GM18909 (cell line): ENCODE measurements at regions not wholly inside any gene's neighbourhood (a gene's known extent, or its start where the extent isn't known, plus 50 kb on each side); places are given as distances from the start of the nearest gene placed in this dataset.
"Not testable (repeated sequence)": the region's sequence is repeated elsewhere in the genome, so short reads cannot be mapped to it uniquely, and the experiment has no call there.

Experiments
- ATAC-seq: cut with Tn5 transposase; IDR thresholded peaks from one replicate; pipeline ENCODE4 v1.9.1; 2021; ENCODE audit warnings: mild to moderate bottlenecking; ENCODE audit not compliant: unreplicated experiment, poor library complexity

DNA sequence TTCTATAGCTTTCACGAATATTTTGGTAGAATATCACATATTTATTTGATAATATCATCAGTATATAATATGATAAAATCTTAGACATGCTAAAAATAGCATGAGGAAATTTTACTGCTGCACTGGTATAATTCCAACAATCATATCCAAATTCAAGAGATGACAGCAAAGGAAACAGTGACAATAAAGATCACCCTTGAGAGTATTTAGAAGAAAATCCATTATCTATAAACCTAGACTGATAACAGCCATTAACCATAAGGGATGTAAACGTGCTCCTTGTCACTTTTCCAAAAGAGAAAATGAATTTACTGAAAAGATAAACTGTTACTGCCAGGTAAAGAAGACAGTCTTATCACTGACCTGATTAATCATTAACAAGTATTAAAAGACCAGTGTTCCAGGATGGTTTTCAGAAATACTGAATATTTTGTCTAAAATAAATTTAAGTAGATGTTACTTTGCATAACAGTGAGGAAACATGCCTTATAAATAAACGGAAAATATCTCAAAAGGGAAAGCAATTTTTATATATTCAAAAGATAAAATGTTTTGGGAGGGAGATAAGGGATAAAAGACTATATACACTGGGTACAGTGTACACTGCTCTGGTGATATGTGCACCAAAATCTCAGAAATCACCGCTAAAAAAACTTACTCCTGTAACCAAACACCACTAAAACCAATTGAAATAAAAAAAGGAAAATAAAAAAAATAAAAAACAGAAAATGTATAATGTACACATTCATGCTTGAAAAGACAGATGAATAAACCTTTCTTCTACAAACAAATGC lies 1704.7 kb downstream of the HACE1 start:
- ATAC-seq: no peak

DNA sequence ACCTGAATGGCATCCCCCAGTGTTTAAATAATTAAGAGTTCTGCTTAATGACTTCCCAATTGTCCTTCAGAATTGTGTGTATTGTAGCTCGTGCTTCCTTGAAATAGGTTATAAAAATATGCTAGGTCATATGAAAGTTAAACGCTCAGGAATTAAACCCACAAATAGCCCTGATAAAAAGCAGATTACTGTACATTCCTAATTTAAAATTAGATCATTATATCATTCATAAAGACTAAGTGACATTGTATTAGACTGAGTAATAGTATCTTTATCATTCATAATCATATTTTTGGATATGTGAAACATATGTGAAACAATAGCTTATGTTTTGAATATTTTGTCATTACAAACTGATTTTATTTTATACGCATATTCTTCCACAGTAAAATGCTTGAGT lies 1706.7 kb downstream of the HACE1 start:
- ATAC-seq: no peak

DNA sequence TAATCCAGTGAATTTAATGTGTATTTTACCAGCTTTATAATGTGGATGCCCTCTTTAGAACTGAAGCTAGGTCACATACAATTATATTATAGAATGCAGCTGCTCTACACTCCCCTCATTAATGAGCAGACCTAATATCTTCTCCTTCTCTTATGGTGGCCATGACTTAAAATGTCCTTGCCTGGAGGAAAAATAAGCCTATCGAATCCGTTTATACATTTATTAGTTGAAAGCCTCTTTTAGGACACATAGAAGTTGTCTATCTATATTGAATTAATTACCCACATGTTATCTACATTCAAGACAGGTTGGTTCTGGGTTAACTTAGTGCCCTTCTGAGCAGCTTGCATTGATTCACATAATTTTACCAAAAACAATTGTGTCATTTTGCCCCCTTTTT lies 1716.8 kb downstream of the HACE1 start:
- no peak for ATAC-seq

DNA sequence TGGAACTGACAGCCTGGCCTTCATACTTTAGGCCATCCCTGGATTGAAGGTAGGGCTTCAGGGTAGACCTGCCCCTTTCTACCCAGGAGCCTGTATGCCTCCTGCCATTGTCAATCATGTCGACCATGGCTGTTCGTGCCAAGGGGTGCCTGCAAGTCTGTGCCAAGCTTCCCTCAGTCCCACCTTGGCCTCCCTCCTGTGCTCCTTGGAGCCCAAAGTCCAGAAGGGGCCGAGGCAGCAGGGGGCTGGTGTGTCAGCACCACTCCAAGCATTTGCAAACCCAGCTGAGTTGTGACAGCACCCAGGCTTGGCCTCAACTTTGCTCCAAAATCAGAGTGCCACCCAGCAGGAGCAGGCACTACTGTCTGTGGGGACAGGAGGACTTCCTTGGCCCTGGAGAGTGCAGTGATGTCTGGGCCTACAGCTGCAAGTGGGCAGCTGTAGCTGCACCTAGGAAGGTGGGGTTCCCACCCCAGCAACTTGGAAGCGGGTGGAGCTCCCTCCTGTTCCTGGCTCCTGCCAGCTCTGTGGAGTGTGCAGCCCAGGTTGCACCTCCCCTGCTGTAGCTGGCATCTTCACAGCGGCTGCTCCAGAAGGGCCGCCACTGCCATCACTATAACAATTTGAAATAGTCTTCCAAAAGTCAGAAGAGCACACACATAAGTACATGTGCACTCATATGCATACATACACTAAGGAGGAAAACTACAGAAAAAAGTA lies 1719.3 kb downstream of the HACE1 start:
- ATAC-seq: no peak

DNA sequence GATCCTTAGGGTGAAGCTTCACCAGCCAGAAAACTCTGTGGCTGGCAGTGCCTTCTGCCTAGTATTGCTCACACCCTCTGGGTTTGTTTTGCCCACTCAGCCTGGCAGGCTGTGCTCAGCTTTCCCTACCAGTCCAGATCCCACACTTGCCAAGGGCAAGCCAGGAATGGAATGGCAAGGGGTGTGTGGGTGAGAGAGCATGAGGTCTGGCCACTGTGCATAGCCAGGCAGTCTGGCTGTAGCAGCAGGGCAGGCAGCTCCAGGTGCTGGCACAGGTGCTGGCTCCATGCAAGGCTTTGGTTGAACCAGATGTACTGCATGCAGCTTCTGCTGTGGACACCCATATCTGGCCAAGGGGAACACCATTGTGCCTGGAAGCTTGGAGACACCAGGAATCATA lies 1720.3 kb downstream of the HACE1 start:
- no peak for ATAC-seq

DNA sequence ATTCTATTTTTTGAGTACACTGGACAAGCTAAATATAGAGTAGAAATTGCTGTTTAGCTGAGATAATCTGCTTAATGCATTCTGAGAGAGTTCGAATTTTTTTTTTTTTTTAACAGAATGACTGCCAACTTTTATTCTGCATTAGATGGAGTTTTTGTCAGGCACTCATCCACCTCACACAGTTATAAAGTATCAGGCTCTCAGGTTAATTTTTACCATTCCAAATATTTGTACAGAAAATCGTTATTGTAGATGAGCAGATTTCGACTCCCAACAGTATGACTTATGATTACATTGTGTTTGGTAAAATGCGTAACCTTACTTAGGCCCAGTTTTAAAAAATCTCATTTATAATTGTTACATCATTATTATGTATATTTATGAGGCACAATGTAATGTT lies 1731.0 kb downstream of the GRIK2 start:
- no peak for ATAC-seq

DNA sequence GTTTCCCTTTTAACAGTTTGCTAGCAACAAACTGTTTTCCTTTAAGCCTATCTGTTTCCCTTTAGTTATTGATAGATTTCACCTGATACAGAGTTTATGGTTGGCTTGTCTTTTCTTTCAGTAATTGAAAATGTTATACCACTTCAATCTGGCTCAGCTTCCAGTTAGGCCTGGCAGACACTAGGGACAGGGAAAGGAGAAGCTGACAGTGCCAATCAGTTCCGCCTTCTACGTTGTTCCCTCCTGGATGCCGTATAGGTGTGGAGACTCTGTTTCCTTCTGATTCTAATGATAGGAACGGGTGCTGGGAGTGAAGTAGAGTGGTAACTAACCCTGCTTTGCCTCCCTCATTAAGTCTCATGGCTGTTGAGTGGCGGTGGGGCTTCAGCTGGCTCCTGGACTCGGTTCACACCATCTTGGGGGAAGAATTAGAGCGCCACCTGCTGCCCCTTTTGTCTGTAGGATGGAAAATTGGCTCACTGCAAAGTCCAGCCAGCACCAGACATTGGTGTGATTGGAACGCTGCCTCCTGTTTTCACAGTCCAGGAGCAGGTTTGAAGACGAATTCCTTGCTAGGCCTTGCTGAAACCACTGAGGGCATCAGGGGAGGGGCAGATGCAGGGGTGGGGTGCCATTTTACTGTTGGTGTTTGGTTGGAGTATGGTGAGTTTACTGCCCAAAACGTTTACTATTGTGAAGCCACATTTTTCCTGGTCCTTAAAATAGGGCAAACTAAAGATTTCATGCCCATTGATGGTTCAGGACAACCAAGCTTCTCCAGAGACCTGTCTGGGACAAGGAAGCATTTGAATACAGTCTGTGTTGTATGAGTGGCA lies 1729.5 kb downstream of the GRIK2 start:
- ATAC-seq: peak; percentile 63

DNA sequence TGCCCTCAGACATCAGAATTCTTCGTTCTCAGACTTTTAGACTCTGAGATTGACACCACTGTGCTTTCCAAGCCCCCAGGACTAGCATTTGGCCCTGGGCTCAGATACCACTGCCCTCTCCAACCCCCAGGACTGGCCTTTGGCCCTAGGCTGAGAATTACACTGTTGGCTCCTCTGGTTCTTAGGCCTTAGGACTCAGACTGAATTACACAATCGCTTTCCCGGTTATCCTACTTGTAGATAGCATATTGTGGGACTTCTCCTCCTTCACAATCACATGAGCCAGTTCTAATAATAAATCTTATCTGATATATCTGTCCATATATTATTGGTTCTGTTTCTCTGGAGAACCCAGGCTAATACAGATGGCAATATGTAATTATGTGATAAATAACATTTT lies 1725.5 kb downstream of the GRIK2 start:
- ATAC-seq: no peak

DNA sequence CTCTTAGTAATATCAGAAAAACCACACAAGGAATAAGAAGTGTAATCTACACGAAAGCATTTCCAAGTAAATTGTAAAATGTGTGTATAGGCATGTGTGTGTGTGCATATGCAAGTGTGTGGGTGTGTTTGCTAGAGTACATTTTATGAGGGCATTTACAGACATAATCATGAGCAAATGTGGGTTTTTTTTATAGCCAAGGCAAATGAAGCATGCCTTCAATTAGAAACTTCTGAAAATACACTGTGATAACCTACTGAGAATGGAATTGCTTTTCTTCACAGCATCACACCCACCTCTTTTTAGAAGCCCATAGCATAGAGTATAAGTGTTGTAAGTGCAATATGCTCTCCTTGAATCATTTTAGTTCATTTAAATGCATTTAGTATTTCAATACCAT lies 1721.1 kb downstream of the GRIK2 start:
- ATAC-seq: no peak

DNA sequence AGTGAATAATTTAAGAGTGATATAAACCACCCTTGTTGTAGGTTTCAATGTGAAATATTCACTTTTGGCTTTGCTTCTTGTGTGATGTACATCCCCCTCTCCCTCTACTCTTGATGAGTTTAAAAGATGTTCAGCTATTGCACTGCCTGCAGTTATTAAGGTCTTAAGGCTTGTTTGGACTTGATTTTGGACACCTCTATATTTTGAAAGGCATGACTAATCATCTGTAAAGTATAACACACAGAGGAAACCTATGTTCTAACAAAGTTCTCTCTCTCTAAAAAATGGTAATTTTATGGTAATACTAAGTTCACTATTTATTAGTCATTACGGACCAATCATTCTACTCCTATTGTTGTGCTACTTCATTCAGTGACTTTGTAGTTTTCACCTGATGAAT lies 1719.9 kb downstream of the GRIK2 start:
- no peak for ATAC-seq

DNA sequence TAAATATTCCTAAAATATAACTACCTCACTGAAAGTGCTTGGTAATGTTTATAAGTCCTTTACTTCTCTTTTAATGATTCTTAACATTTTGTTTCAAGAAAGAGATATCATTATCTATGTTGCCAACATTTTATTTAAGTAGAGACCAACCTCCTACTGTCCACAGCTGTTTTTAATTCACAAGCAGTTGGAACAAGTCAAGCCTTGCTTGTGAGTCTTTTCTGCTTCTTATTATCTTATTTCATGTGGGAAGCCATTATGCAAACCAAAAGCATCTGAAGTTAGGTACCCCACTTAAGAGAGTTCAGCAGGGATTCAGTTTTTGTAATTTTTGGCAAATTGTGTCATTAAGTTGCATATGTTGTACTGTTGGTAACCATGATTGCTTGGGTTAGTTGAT lies 1714.5 kb downstream of the GRIK2 start:
- no peak for ATAC-seq

DNA sequence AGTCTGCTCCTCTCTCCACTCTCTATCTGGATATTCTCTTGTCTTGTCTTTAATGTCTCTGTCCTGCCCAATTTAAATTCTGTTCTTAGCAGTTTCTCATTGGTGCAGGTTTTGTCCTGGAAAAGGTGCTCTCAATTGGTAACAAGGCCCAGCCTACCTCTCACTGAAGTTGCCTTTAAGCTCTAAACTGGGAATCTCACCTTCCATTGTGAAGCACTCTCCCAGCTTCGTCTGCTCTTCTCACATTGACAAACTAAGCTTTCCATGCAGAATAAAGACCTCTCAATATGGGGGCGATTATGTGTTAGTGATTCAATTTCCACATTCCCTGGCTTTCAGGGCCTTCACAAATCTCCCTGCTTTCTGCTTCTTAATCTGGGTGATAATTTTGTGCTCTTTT lies 1712.2 kb downstream of the GRIK2 start:
- ATAC-seq: no peak

DNA sequence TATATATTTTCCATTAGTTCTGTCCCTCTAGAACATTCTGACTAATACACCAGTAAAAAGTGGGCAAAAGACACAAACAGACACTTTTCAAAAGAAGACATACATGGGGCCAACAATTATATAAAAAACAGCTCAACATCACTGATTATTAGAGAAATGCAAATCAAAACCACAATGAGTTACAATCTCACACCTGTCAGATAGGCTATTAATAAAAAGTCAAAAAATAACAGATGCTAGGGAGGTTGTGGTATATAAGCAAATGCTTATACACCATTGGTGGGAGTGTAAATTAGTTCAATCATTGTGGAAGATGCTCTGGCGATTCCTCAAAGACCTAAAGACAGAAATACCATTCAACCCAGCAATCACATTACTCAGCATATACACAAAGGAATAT lies 1707.8 kb downstream of the GRIK2 start:
- no peak for ATAC-seq

DNA sequence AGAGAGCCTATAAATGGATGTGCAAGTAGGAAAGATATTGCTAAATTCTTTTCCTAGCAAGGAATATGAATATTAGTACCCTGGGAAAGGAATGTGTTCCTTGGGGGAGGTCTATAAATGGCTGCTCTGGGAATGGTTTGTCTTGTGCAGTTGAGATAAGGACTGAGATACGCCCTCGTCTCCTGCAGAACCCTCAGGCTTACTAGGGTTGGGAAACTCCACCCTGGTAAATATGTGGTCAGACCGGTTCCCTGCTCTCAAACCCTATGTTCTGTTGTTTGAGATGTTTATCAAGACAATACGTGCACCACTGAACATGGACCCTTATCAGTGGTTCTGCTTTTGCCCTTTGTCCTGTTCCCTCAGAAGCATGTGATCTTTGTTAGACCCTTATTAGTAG lies 1698.9 kb downstream of the GRIK2 start:
- ATAC-seq: not testable (repeated sequence)

DNA sequence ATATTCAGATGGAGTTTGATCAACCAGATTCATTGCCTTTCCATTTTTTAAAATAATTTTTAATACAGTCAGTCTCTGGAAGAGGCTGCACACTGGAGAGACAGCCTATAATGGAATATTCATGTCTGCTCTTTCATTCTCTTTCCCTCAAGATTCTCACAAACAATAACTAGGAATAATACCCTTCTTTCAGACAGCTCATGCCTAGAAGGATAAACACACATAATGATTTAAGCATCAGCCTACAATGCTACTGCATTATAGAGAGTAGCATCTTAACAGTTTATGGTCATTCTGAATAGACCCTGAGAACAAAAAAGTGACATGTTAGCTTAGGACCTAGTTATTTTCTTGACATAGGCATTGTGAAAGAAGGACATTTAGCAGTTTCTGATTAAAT lies 1692.3 kb downstream of the GRIK2 start:
- no peak for ATAC-seq

DNA sequence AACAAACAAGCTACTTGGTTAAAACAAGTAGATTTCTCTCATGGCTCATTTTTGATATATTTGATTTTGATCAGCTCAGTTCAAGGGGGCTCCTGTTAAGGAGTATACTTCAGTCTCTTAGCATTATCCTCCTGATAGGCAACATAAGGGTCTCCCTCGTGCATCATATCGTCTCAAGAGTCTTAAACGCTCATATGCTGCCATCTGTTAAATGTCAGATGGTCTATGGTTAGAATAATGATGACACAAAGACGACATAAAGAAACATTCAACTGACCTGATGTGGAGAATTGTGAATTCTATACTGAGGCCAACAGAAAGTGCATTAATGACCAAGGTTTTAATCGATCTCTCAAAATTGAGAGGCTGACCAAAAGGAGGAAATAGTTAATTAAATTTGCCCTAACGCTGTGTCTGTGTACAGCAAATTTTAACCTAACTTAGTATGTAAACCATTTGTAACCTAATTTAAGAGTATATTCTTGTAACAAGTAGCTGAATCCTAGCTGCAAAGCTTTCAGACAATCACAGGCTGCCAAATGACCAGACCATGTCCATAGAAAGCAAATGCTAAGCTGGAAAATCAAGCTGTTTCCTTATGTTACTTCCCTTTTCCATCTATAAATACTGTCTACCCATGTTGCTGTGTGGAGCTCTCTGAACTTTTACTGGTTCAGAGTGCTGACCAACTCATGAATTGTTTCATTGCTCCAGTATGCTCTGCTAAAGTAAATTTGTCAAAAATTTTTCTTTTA lies 1688.5 kb downstream of the GRIK2 start:
- no peak for ATAC-seq

DNA sequence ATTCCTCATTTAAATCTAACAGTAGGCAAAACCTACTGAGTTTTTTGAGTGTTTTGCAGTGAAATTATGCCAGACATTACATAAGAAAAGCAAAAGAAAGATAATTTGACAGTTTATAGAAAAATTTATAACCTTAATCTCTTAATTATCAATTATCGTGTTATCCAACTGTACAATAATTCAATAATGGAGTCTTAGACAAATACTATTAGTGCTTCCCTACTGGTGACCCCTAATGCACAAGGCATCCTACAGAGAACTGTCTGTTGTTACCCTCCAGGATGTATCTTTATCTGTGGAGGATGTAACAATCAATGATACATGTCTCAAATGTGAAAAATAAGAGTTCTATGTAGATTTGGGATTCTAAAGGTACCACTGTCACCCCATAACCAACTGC lies 1687.6 kb downstream of the GRIK2 start:
- no peak for ATAC-seq

DNA sequence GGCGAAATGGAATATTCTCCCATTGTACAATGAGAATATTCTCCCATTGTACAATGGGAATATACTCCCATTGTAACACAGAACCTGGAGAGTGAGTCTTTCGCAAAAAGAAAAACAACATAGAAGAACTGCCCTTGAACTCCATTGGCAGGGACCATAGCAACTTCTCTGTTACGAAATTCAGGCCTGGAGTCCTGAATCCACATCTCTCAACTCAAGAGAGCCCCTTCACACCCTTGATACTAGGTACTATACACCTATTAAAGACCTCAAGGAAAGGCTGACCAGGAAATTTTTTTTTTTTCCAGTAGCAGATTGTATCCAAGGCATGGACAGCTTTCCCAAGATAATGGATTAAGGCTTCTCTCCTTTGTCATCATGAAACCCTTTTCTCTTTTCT lies 1687.0 kb downstream of the GRIK2 start:
- ATAC-seq: no peak

DNA sequence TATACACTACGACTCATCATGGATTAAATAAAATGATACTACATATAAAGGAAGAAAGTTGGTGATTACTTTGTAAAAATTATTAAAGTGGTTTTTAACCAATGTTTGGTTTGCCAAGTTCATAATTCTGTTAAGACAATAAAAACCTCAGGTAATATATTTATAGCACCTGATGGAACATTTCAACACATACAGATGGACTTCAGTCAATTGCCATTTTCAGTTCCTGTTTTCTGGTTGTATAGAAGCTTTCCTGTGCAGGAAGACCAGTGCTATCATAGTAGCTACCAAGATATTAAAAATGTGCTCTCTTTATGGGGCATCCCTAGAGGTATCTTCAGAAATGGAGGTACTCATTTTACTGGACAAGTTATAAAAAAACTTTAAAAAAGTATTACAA lies 1686.4 kb downstream of the GRIK2 start:
- ATAC-seq: peak; percentile 94

DNA sequence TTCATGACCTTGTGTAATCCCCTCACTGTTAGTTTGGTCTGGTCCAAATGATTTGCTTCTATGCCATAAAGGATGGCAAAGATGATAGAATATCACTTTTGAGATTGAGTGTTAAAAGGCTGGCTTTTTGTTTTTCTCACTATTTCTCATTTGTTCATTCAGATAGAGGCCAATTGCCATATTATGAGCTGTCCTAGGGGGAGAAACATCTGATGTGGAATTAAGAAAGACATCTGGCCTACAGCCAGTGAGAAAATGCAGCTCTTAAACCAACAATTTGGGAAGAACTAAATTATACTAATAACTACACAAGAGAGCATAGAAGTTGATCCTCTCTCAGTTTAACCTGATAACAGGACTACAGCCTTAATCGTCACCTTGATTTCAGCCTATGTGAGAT lies 1668.6 kb downstream of the GRIK2 start:
- ATAC-seq: no peak
